Femur (tissue), 1 donor: ENCODE measurements at regions not wholly inside any gene's neighbourhood (a gene's known extent, or its start where the extent isn't known, plus 50 kb on each side); places are given as distances from the start of the nearest gene placed in this dataset.

Source experiments
- DNase-seq: peaks from one replicate; pipeline ENCODE4 v3.0.0-alpha.2; 2017

DNA sequence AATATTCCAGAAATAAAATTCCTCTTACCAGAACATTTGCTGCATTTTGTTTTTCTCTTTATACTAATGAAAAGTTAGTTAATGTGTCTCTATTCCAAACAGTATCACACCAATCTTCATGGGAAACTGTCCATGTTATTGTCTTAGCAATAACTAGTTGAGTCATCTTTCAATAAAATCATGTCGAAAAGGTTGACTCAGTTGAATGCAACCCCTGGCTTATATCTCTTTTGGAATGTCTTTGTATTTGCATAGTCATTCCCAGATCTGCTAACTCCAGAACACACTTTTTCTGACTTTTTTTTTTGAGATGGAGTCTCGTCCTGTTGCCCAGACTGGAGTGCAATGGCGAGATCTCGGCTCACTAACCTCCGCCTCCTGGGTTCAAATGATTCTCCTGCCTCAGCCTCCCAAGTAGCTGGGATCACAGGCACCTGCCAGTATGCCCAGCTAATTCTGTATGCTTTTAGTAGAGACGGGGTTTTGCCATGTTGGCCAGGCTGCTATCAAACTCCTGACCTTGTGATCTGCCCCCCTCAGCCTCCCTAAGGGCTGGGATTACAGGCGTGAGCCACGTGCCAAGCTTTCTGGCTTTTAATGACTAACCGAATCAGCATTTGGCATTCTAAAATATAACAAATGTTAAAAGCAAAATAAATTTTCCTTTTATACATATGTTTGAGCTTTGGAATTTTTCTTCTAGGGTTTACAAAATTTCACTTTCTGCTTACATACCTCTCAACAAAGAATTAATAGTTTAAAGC is 133.2 kb upstream of the GULP1 start:
- DNase-seq, result no peak

DNA sequence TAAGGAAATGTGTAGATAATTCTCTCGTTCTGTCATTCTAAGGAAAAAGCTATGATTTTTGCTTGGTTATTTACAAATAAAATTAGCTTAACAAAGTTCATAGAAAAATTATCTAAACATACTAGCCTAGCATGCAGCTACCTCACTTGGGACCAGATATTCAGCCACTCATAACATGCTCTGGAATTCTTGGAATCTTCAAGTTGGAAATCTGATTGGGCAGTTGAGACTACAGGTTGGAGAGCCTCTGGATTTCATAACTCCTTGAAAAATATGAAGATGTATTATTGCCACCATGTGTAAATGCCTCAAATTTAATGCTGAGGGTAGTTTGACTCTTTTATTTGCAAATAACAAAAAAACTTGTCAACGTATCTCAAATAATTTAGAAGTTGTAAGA is 132.2 kb upstream of the GULP1 start:
- no peak for DNase-seq

GRCh38 chr2:188170356-188170755 is 121.3 kb upstream of the GULP1 start:
- DNase-seq, result no peak

GRCh38 chr2:188176620-188177019 is 115.1 kb upstream of the GULP1 start:
- DNase-seq, result no peak

GRCh38 chr2:188181067-188181838 is 110.4 kb upstream of the GULP1 start:
- no peak for DNase-seq

- no peak for DNase-seq
These were observed 109.8 kb upstream of the GULP1 start for GRCh38 chr2:188181884-188182283.

GRCh38 chr2:188187726-188188125 is 103.9 kb upstream of the GULP1 start:
- DNase-seq, result no peak

- no peak for DNase-seq
These were observed 102.3 kb upstream of the GULP1 start for GRCh38 chr2:188189356-188189755.

DNA sequence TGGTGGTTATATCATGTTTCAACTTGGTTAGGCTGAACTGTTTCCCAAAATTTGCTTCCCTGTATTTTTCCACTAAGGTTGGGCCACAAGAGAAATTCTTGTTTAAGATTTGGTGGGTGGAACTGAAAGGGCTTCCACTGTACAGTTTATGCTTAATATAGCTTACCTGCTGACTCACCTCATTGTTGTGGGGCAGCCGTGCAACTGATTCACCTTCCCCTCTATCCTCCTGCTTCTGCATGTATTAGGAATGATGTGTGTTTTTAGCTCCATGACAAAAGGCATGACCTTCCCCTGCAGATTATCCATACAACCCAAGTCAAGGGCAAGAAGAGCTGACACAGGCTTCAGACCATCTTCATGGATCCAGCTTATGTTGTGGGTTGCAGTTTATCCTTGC is 98.4 kb upstream of the GULP1 start:
- DNase-seq, result no peak

GRCh38 chr2:188196343-188197008 is 95.2 kb upstream of the GULP1 start:
- DNase-seq, result no peak

GRCh38 chr2:188199716-188200128 is 92.0 kb upstream of the GULP1 start:
- DNase-seq, result no peak

DNA sequence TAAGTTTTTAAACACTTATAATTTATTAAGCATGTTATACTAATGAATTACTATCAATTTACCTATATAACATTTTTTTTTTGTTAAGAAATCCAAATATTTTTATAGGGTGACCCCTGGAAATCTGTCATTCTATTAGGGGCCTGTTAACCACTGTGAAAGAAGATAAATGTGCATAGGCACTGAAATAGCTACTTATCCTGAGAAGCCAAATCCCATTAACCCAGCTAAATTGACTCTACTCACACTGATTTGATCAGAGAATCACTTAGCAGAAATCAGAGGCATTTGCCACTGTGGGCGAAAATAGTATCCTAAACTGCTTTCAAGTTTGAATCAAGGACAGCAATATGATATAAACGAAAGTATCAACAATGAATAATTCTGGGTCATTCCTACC is 90.0 kb upstream of the GULP1 start:
- no peak for DNase-seq

GRCh38 chr2:188202777-188203176 is 88.9 kb upstream of the GULP1 start:
- DNase-seq, result no peak

GRCh38 chr2:188203776-188204175 is 87.9 kb upstream of the GULP1 start:
- no peak for DNase-seq

- no peak for DNase-seq
These were observed 86.8 kb upstream of the GULP1 start for GRCh38 chr2:188204824-188205223.

DNA sequence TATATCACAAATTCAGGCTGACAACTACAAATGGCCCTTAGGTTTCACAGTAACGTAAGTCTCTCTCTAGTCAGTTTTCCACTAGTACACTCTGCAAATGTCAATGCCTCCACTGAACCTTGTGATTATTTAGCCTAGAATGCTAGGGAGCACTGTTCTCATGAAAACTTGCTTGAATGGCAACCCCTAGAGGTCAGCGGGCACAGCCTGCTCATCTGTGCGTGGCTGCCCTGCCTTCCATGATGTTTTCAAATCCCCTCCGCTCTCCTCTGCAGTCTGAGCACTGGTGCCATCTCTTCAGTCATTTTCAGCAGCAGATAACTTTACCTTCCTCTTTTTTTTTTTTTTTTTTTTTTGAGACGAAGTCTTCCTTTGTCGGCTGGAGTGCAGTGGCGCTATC is 84.1 kb upstream of the GULP1 start:
- no peak for DNase-seq

DNA sequence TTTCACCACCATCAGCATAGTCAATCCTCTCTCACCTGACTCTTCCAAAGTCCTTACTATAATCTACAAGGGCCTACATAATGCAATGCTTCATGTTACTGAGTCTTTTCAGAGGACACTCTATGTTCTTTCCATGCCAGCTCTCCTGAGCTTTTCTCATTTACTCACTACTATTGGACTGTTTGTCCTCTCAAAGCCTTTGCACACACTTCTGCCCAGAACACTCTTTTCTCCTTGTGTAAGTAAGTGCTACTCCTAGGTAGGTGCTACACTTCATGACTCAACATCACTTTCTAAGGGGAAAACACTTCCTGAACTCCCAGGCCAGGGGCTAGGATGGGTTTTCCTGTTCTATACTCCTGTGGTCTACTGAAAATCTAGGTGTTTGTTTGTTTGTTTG is 82.5 kb upstream of the GULP1 start:
- no peak for DNase-seq

DNA sequence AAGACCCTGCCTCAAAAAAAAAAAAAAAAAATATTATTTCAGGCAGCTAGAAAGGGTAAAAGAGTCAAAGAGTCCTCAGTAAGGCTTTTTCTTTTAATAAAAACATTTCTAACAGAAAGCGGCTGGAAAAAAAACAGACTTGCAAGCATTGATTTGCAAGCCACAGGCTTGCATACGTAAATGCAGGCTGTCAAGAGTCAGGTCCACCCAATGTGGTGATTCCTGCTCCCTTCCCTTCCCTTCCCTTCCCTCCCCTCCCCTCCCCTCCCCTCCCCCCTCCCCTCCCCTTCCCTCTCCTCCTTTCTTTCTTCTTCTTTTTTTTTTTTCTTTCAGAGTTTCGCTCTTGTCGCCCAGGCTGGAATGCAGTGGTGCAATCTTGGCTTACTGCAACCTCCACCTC is 74.4 kb upstream of the GULP1 start:
- DNase-seq, result no peak

DNA sequence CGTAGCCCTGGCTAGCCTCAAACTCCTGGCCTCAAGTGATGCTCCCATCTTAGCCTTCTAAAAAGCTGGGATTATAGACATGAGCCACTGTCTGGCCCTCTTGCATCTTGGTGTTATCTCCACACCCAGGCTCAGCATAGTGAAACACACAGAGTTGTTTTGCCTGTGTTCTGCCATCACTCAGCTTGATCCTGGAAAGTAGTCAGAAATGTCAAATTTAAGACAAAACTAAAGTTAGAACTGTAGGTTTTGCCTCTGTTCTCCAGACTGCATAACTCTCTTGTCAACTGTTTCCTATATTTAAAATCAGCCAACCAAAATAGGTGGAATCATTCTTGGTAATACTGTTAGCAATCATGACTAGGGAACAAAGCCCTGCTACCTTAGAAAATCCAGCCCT is 72.1 kb upstream of the GULP1 start:
- DNase-seq, result no peak

- DNase-seq, result no peak
These were observed 71.1 kb upstream of the GULP1 start for GRCh38 chr2:188220535-188220934.

DNA sequence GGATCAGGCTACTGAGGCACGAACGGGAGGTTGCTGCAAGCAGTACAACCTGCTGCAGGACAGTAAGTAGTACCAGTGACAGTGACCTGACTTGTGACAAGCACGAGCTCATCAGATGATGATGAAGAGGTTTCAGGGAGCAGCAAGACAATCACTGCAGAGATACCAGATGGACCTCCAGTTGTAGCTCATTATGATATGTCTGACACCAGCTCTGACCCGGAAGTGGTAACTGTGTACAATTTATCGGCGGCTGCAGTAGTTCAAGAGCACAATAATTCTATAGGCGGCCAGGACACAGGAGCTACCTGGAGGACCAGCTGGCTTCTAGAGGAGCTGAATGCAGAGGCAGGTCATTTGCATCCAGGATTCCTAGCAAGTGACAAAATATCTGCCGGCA is 64.0 kb upstream of the GULP1 start:
- DNase-seq, result no peak

DNA sequence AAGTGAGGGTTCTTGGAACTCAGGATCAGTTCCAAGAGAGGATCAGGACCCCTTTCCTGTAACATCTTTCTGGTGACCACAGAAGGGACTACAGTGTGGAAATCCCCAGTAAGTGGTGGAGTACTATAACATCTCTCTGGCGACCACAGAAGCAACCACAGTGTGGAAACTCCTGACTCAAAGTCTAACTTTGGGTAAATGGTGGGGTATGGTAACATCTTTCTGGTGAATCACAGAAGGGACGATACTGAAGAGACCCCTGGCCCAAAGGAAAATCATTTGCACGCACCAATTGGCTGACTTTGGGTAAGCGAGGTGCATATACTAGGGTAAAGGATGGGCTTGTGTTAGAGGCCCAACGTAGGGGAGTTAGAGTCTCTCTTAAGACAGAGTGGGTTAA is 56.3 kb upstream of the GULP1 start:
- no peak for DNase-seq

DNA sequence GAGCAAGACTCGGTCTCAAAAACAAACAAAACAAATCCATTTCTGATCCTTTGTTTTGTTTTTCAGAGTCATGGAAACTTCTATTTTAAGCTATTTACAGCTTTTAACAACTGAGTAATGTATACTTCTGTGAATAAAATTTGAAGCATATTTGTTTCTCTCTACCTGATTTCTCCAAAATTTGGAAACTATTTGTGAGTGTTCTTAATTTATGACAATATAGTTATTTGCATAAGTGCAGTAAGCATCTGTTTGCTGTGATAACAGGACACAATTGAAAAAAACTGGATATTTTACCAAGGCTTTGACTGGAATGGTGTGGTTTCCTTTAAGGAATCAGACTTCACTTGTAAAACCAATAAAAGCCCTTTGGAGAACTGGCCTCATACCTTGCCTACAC is 53.3 kb upstream of the GULP1 start:
- no peak for DNase-seq
